Sigmoid colon (tissue), 4 donors: ENCODE measurements at regions not wholly inside any gene's neighbourhood (a gene's known extent, or its start where the extent isn't known, plus 50 kb on each side); places are given as distances from the start of the nearest gene placed in this dataset.

Source experiments
- POLR2A ChIP-seq, 2 donors: fragments of 450-650 bp; IDR thresholded peaks; one replicate each; pipeline ENCODE4 v1.6.1; 2016; ENCODE audit warnings: antibody characterized with exemption in 2 of 2, mild to moderate bottlenecking in 2 of 2, moderate library complexity in 2 of 2
- POLR2AphosphoS5 ChIP-seq, 4 donors: sonication (generic); formaldehyde crosslinking; IDR thresholded peaks; one replicate each; pipeline ENCODE4 v1.6.1; 2017; ENCODE audit warnings: antibody characterized with exemption in 4 of 4
- TF ChIP-seq, protein P1 (sequence below), 4 experiments: fragments of 450-650 bp in 3 of 4; fragments of 200-600 bp in 1 of 4; IDR thresholded peaks; one replicate each; pipeline ENCODE4 v1.5.1; 2016 to 2019; ENCODE audit warnings: antibody characterized with exemption in 4 of 4, mild to moderate bottlenecking in 3 of 4, moderate library complexity in 2 of 4

DNA sequence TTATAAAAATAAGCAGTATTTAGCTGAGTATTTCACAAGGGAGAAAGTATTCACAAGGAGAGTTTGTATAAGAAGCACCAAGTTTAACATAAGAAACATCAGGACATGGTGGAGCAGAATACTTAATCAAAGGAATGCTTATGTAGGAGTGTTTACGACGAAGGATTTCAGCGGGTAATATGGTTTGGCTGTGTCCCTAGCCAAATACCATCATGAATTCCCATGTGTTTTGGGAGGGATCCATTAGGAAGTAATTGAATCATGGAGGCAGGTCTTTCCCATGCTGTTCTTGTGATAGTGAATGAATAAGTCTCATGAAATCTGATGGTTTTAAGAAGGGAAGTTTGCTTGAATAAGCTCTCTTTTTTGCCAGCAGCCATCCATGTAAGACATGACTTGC lies 1099.1 kb upstream of the ADGRB3 start:
- TF ChIP-seq, protein P1, sequence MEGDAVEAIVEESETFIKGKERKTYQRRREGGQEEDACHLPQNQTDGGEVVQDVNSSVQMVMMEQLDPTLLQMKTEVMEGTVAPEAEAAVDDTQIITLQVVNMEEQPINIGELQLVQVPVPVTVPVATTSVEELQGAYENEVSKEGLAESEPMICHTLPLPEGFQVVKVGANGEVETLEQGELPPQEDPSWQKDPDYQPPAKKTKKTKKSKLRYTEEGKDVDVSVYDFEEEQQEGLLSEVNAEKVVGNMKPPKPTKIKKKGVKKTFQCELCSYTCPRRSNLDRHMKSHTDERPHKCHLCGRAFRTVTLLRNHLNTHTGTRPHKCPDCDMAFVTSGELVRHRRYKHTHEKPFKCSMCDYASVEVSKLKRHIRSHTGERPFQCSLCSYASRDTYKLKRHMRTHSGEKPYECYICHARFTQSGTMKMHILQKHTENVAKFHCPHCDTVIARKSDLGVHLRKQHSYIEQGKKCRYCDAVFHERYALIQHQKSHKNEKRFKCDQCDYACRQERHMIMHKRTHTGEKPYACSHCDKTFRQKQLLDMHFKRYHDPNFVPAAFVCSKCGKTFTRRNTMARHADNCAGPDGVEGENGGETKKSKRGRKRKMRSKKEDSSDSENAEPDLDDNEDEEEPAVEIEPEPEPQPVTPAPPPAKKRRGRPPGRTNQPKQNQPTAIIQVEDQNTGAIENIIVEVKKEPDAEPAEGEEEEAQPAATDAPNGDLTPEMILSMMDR (IDR thresholded peaks at IDR 0.05) = no peak
- TF ChIP-seq POLR2A (IDR thresholded peaks at IDR 0.05) (no peak), POLR2AphosphoS5 (IDR thresholded peaks at IDR 0.05) (no peak)
